HG02870 (cell line): ENCODE measurements at regions not wholly inside any gene's neighbourhood (a gene's known extent, or its start where the extent isn't known, plus 50 kb on each side); places are given as distances from the start of the nearest gene placed in this dataset.

Experiments used
- ATAC-seq: cut with Tn5 transposase; IDR thresholded peaks from one replicate; pipeline ENCODE4 v1.9.1; 2021; ENCODE audit warnings: mild to moderate bottlenecking, moderate library complexity; ENCODE audit not compliant: unreplicated experiment

DNA sequence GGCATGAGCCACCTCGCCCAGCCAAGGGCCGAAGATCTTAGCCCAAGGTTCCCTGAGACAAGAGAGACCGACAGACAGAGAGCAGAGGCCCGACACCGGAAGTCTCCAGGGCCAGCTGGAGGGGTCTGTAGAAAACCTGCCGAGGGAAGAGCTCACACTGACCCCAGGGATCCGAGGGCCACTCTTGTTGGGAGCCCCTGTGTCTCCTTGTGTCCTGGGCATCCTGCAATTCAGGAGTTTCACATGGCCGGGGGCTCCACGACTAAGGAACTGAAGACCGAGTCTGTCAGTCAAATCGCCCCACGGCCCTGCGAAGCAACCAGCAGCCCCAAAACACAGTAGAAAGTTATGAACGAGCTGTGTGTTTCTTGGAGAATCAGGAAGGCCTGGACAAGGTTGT, 1482.0 kb downstream of the BRD1 start:
- no peak for ATAC-seq

DNA sequence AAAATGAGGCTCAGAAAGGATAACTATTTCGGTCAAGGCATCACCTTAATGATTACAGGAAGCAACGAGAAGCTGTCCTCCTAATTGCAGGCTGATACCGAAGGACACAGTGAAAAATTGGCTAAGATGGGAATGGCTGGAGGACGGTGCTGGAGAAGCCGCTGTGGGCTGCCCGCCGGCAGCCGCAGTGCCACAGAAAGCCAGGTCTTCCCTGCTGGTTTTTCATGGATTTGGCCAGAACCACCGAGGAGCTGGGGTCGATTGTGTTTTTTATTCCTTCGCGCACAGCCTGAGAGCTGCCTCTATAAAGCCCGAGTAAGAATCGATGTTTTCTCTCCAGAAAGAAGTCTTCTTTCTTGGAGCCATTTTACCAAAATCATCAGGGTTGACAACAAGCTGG, 1484.2 kb downstream of the BRD1 start:
- ATAC-seq, result no peak

DNA sequence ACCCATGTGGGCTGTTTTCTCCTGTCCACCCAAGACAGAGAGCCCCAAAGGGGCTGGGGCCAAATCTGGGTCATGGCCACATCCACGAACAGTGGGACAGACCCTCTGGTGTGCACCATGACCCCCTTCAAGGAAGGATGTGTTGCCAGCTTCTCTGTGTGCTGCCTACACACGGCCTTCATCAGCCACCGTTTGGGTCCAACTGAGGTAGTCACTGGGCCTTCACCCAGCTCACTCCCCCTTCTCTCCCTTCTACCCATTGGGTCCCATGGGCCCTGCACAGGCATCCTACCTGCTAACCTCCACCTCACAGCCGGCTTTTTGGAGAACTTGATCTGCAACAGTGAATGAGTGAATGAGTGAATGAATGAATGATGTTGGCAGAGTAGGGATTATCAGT, 1484.9 kb downstream of the BRD1 start:
- no peak for ATAC-seq

DNA sequence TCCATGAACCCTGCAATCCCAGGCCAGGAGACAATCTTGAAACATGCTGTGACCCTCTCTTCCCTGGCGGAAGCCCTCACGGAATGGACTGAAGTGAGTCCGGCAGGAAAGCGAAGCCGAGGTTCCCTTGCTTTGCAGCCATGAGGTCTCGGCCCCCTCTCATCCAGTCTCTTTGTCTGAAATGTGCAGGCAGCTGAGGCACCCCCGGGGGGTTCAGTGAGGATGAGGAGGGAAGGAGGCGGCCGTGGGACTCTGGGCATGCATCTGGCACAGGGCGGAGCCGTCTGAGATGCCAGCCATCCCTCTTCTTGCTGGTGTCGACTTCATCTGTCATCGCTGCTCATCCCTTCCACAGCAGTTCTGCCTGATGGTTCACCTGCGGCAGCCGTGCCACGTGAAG, 1485.7 kb downstream of the BRD1 start:
- ATAC-seq, result no peak

DNA sequence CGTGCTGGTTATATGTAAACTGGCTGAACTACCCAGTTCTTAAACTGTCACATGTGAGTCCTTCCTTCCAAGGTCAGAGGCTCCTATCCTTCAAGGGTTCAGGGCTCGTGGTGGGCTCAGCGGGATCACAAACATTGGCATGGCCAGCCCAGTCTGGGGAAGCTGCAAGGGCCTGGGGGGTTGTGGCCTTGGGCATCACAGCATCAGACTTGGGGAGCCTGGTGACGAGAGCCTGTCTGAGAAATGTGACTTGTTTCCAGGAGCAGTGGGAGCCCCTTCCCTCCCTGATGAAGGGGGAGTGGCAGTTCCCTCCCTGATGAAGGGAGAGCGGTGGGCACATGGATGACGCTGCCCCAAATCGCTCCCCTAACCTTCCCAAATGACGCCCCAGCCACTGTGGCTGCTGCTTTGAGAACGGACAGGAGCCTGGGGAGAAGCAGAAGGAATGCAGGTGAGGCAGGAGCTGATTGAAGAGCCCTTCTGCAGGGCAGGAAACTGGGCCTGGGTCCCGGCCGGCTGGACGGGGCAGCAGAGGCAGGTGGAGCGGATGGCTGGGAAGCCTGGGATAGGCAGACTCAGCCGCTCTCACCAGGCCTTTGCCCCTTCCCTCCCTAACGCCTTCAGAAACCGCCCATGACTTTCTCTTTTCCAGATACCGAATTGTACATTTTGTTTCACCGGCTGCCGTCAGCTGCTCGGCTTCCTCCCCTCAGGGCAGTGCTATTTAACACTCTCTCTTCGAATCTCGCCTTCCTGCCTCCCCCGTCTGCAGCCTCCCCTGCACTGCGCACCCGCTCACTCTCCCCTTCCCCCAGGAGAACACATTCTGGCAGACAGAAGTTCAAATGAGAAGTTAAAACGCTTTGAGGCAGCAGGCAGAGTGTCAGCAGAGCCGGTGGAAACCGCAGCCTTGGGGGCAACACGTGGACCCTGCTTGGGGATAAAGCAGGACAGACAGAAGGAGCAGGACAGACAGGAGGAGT, 1486.7 kb downstream of the BRD1 start:
- no peak for ATAC-seq

DNA sequence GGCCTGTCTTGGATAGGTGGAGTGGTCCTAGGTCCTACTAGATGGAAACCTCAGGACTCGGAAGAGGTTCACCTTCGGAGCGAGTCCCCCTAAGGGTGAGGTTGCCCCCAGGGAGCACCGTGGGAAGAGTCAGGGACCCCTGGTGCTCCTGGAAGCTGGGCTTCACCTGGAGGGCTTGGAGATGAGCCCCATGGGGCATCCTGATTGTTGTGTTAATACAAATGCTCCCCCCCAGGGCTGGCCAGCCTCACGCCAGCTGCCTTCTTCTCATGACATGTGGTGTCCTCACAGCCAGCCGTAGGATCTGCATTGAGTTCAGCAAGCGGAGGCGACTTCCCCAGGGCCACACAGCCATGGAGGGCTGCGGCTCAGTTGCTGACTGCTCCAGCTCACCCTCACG, 1487.5 kb downstream of the BRD1 start:
- no peak for ATAC-seq

DNA sequence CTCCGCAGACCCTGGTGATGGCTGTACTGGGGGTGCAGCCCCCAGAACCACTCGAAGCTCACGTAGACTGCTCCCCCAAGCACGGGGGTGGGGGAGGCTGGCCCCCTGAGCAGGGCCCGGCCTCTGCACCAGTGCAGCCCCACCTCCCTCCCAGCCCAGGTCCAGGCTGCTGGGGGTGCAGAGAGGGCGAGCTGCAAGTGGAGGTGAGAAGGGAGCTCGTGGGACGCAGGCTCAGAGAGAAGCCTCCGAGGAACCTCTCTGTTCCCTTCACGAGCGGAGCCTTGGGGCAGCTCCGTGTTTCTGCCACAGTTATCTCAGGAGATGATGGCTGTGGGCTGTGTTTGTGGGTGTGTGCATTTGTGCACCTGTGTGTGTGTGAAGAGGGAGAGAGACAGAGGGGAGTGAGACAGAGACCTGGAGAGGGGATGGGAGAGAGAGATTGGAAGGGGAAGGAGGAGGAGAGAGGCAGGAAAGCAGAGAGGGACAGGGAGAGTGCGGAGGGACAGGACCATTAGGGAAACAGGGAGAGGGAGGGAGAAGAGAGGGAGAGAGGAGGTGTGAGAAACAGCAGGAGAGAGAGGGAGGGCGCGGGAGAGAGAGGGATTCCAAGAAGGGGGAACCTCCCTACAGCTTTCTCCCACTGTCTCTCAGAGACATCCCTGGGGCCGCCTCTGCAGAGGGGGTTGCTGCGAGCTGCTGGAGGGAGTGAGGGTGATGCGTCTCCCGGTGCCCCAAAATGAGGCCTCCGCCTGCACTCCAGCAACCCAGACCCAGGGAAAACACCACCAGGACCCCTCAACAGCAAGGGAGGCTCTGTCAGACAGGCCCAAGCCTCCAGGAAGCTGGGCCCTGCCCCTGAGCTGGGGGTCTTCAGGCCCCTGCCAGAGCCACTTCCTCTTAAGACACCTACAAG, 1488.6 kb downstream of the BRD1 start:
- no peak for ATAC-seq

DNA sequence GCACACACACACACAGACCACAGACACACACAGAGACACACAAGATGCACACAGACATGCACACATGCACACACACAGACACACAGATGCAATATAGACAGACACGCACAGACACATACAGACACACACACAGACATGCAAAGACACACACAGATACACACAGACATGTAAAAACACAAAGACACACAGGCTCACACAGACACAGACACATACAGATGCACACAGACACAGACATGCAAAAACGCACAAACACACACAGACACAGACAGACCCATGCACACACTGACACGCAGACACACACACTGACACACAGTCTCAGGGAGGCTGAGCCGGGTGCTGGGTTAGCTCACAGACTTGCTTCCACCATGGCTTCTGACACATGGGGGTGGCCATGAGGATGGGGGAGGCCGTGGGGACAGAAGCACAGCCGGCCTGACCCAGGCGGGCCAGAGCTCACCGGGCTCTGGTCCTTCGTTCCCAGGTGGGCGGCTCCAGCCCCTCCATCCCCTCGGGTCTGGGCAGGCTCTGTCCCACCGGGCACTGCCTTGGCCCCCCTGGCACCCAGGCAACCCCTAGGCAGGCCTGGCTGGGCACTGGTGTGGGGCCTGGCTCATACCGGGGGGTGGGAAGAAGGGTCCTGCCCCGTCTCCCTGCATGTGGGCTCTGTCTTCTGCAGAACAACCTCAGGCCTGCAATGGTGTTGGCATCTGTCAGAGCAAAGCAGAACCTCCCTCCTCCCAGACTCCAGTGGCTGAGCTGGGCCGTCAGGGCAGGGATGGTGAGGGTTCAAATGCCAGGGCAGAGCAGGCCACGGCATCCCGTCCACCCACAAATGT, 1489.5 kb downstream of the BRD1 start:
- ATAC-seq, result no peak

DNA sequence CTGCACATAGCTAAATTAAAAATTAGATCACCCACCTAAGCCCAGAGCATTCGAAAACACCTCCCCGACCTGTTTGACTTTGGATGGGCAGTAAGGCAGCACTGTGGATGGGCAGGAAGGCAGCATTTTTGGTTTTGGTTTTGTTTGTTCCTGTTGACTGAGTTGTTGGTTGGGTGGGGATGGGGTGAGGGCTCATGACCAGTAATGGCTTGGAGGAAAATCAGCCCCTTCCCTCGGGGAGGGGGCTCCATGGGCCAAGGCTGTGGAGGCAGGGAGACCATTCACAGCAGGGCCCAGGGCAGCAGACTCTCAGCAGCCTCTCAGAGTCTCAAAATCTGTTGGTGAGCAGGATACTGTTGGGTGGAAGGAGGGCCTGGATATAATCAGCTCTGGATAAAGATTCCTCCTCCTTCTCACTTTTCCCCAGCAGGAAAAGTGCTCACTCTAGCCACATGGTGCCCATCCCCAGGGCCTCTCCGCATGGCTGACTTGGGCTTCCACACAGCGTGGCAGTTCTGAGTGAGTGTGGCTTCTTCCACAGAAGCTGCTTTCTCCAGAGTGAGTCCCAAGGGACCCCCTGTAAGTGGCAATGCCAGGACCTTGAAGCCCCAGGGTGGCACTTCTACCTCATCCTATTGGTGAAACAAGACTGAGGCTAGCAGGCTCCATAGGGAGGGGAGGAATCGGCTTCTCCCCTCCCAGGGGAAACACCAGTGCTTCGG, 1491.2 kb downstream of the BRD1 start:
- ATAC-seq, result no peak

DNA sequence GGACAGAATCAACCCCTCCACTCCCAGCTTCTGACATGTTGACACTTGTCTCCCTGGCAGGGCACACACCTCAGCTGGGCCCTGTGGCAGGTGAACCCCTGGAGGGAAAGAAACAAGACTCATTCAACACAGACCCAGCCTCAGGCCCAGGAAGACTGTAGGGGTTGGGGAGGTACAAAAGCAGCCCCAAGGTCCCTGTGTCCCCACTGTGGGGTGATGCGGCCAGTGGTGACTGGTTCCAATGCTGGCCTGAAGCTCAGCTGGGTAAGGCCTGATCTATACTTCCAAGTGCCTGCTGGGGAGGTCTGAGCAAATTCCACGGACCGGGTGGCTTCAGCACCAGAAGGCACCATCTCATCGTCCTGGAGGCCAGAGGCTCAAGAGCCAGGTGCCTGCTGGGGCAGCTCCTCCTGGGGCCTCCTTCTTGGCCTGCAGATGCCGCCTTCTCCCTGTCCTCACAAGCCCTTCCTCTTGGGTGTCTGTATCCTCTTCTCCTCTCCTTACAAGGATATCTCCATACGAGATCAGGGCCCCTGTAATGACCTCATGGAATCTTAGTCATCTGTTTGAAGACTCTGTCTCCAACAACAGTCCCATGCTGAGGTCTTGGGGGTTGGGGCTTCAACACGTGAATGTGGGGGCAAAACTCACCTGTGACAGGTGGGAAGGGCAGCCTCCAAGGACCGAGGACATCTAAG, 1492.1 kb downstream of the BRD1 start:
- ATAC-seq, result no peak

DNA sequence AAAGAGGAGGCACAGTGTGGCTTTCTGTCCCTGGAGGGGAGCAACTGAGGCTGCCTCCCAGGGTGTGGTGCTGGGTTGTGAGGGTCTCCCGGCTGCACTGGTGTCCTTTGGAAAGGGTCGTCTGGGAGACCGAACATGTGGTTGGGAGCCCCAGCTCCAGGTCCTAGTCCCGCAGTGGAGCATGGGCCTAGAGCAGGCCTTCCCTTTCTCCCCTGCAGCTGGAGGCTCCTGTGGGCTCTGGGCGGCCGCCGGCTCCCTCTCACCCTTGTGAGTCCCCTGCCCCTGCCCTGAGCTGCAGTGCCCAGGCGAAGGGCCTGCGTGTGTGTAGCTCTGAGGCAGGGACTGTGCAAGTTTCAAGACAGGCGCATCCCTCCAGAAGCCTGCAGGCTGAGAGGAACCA, 1492.7 kb downstream of the BRD1 start:
- ATAC-seq, result no peak

DNA sequence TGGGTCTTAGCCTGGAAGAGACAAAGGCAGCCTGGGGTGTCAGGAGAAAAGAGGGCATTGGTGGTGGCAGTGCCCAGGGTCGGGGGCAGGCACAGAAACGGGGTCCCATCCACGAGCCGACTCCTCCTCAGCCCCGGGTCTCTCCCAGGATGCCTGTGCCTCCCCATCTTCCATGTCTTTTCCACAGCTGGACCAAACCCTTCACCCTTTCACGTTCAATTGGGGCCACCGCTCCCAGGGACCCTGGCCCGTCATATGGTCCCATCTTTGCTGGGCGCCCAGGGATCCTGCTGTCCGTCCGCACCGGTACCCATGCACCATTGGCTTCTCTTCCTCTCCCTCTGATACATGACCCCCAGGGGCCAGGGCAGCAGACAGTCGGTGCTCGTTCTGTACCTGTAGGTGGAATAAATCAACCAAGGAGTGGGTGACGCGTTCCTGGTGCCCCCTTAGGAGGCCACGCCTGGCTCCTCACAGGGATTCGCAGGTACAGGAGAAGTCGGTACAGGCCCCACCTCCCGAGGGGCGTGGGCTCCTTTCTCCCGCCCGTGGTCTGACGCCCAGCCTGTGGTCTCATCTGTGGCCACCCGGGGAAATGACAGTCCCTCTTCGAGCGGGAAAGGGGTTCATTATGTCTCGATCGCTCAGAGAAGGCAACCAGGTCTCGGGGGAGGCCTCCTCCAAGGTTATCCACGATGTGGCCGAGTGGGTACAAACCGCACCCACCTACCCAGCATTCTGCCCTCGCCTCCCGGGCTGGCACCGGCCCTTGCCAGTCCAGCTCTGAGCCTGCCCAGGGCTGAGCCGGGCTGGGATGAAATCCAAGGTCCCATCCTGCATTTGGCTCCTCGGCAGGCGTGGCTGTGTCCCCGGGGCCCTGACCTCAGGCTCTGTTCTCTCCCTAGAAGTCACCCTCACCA, 1493.6 kb downstream of the BRD1 start:
- no peak for ATAC-seq

DNA sequence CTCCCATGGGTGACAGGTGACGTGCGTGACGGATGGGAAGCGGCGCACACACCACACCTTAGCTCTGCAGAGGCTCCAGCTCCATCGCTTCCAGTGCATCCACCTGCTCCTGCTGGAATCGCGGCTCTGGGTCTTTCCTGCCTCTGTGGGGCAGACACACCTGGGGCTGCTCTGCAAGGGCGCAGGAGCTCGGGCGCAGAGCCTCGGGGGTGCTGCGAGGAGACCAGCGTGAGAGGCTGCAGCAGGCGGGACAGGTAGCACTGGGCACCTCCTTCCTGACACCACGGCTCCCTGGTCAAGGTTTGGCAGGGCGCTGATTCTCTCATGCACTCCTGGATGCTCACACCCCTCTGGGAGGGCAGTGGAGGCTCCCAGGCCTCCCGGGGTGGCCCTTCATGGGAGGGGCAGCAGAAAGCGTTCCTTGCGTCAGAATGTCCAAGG, 1494.3 kb downstream of the BRD1 start:
- no peak for ATAC-seq

DNA sequence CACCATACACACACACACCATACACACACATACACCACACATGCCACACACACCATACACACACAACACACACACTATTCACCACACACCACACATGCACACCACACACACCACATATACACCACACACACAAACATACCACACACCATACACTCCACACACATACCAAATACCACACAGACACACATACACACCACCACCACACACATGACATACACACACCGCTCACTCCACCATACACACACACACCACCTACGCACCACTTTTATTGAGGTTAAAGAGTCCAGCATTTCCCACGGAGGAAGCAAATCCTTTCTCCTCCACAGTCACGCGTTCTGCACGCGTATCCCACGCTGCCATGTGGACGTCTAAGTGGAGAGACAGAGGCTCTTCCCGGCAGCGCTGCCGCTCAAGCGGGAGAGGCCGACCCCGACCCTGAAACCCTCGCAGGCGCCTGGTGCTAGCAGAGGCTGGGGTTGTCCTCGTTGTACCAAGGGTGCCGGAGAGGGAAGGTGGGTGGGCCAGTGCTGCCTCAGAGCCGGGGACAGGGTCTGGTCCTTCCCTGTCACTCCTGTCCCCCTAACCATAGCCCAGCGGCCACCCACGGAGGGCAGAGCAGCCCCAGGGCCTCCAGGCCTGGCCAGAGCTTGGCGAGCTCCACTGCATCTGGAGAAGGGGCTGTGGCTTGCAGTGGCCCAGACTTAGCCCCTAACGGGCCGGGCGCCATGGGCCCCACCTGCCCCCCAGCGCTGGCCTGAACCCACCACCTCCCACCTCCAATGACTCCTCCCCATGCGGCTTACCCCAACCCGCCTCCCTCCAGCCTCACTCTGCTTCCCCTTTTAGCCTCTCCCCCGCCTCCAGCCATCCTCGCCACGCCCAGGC, 1495.0 kb downstream of the BRD1 start:
- ATAC-seq, result no peak

DNA sequence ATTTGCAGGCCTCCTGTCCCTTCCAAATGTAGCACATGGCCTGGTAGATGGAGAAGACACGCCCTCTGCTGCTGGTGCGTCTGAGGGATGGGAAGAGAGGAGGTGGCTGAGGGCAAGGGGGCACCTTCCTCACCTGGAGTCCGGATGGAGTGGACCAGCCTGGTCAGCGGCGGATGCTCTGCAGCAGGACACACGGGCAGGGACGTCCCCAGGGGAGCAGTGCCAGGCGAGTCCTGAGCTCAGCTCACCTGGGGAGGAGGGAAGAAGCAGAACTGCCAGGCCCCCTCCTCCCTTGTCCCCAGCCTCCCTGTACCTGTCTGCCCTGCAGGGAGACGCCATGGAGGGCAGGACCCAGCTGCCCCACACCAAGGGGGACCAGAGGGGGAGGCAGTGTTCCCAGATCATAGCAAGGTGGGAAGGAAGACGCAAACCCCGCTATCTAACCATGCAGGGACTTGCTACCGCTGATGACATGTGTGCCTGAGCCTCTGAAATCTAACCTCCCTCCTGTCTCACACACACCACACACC, 1495.9 kb downstream of the BRD1 start:
- ATAC-seq, result no peak

DNA sequence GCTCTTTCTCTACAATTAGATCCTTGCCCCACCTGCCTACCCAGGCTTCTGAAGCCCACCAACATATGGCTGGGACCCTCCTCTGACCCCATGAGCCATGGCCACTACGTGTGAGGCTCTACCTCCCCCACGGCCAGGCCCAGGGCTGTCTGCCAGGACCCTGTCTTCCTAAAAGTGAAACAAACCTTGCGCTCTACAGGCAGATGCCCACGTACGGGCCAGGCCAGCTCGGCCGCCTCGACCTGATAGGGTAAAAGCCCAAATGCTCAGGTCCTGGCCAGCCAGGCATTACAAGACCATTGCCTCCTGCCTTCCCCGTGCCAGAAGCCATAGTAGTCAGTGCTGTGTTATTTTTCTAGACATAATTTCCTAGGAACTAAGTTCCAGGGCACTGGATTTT, 1496.4 kb downstream of the BRD1 start:
- no peak for ATAC-seq

DNA sequence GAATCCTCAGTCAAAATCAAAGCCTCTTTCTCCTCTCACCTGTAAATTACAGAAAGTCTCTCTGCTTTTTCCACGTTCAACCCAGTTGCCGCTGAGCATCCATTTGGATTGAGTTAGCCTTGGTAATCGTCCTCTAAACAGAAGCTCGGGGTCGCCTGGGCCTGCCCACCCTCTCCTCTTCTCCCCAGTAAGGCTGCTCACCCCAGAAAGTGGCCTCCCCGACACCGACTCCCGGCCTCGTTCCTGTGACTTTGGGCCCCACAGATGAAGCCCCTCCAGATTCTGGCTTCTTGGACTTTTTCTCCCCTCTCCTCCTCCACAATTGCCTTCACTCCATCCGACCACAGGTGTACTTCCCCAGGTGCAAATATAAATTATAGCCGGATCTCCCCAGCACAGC, 1500.0 kb downstream of the BRD1 start:
- no peak for ATAC-seq
